Eye (tissue), 1 donor: ENCODE measurements at regions not wholly inside any gene's neighbourhood (a gene's known extent, or its start where the extent isn't known, plus 50 kb on each side); places are given as distances from the start of the nearest gene placed in this dataset.
A peak's percentile ranks its signal among the peaks of the same experiment; 100 is the strongest.
"Not testable (repeated sequence)": the region's sequence is repeated elsewhere in the genome, so short reads cannot be mapped to it uniquely, and the experiment has no call there.

Experiments
- DNase-seq: peaks from one replicate; pipeline ENCODE4 v3.0.0-alpha.2; 2015

DNA sequence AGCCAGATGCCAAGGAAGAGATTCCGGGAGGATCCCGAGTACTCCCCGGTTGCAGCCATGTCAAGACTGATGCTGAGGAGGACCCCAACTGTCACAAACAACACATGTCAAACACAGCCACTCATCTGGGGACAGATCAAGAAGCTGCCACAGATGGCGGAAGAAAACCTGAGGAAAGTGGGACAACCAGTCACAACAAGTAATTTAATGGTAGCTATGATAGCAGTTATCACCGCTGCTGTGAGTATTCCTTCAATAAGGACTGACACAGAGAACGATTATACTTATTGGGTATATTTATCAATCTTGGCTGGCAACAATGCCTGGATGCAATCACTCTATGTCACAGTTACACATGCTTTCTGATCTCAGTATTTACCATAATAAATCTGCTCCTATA lies 763.4 kb downstream of the DHX35 start:
- DNase-seq = not testable (repeated sequence)

GRCh38 chr20:39719293-39719692 lies 757.1 kb downstream of the DHX35 start:
- DNase-seq = no peak

GRCh38 chr20:39717936-39718335 lies 755.8 kb downstream of the DHX35 start:
- no peak for DNase-seq

DNA sequence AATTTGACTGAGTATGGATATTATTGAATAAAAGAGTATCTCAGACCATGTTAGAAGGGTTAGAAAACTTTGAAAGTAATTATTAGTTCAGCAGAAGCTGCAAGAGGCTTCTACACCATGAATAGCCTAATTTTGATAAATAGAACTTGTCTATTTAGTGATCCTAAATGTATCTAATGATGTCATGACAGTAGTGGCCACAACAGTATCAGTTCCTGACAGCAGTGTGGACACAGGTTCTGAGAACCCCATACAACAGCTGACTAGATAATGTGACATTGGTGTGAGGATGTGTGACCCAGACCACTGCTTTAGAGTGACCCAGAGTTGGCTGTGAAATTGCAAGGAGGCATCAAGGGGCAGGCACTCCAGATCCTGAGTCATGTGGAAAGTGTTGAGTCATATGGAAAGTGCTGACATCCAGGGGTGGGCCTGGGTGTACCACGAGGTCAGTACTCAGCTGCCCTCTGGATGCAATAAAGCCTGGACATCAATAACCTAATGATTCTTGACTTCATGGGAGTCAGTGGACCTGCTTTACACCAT lies 754.7 kb downstream of the DHX35 start:
- no peak for DNase-seq

GRCh38 chr20:39713076-39713840 lies 751.1 kb downstream of the DHX35 start:
- peak; percentile 62 for DNase-seq

- DNase-seq = peak; percentile 82
These were observed 744.1 kb downstream of the DHX35 start for GRCh38 chr20:39706184-39706663.

DNA sequence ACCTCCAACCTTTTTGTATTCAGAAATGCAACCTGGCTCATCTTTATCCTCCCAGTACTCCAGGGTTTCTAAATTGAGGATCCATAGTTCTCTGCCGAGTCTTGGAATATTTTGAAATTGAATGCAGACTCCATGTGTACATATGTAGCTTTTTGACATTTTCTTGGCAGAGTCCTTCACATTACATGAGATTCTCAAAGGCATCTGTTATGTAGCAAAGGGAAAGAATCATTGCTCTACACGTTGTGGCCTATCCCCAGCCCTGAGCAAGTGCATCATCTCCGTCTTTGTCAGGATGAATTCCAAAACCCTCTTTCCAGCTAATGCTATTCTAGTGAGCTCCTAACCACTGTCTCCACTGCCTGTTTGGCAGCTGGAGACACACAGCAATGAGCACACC lies 742.9 kb downstream of the DHX35 start:
- DNase-seq = peak; percentile 41

DNA sequence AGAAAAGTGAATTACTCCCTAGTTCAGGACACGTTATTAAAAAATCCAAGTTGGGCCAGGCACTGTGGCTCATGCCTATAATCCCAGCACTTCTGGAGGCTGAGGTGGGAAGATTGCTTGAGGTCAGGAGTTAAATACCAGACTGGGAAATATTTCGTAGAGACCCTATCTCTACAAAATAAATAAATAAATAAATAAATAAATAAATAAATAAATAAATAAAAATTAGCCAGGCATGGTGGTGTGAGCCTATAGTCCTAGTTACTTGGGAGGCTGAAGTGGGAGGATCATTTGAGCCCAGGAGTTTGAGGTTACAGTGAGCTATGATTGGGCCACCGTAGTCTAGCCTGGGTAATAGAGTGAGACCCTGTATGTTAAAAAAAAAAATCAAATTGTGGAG lies 741.2 kb downstream of the DHX35 start:
- DNase-seq = not testable (repeated sequence)

- DNase-seq = no peak
These were observed 740.7 kb downstream of the DHX35 start for GRCh38 chr20:39702701-39703349.

DNA sequence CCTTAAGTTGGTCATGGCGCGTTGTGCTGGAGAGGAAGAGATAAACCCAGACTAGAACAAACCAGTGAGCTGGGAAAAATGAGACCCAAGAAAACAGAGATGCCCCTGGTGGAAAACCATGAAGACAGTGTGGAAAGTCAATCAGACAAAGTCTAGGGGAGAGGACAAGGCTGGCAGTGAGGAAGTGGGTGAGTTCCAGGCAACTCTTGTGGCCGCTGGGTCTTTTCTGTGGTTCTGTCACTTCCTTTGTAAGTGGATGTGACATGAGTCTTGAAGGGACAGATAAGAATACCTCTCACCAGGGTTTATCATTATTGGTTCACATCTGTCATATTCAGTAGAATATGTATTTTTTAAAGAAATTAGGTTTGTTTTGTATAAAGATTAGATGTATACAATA lies 738.4 kb downstream of the DHX35 start:
- DNase-seq = no peak

DNA sequence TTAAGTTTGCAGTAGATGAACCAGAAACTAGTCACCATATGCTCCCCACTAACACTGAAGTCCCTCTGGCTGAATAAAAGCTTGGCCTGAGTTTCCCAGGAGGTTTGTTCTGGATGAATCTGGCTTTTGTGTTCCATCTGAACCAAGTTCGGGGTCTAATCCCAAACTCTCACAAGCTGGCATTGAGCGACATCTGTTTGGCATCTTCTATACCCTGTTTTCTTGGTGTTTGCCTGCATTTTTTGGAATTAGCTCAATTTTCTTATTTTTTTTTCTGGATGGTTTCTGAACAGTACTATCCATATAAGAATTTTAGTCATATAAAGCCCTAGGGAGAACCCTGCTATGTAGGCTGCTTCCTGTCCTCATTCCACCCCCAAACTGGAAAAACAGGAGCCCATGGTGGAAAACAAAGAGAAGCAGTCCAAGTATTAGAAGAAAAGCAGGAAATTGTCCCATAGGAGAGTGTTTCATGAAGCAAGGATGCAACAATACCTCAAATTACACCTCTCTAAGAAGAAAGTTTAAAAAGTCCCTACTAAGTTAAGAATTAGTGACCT lies 737.1 kb downstream of the DHX35 start:
- DNase-seq = no peak

- DNase-seq = peak; percentile 32
These were observed 736.6 kb downstream of the DHX35 start for GRCh38 chr20:39698752-39699151.

DNA sequence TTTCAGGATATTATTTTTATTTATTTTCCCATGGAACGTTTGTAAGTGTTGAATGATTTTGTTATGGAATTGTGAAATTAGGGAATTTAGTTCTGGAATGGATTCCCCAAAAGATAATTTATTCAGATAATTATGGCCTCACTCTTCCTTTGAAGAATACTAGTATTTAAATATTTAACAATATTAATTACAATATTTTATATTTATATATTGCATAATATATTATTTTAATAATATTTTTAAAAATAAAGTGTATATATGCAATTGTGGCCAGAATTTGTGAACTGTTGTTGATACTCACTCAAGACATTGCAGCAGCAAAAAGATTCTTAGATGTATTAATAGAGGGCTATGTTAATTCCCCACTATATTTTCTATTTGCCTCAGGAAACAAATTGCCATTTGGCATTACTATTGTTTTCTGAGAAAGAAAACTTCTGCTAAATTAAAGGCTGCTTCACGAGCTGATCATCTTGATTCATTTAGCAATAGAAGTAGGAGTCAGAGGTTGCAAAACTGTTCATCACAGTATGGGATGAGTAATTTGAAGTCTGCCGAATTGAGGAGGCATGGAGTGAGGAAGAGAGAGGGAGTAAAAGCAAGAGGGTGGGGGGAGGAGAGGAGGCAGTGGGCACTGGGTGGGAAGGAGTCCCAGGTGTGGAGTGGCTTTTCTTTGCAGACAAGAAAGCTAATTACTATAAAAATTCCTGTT lies 729.2 kb downstream of the DHX35 start:
- DNase-seq = no peak

GRCh38 chr20:39676857-39677391 lies 714.8 kb downstream of the DHX35 start:
- no peak for DNase-seq

DNA sequence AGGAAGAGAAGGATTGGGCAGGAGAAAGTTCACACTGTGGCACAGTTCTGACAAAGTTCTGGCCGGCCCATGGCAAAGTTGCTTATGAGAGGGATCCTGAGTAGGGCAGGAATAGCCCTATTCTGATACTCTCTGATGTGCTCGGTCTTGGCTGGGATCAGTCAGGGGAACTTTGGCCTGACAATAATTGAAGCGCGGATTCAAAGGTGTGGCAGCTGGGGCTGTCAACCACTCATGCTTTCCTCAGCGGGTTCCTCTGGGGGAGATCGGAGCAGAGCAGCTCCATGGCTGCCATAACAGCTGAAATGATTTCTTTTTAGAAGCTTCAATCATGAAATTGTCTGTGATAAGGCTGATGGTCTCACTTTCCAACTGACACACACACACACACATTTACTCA lies 714.1 kb downstream of the DHX35 start:
- DNase-seq = no peak

DNA sequence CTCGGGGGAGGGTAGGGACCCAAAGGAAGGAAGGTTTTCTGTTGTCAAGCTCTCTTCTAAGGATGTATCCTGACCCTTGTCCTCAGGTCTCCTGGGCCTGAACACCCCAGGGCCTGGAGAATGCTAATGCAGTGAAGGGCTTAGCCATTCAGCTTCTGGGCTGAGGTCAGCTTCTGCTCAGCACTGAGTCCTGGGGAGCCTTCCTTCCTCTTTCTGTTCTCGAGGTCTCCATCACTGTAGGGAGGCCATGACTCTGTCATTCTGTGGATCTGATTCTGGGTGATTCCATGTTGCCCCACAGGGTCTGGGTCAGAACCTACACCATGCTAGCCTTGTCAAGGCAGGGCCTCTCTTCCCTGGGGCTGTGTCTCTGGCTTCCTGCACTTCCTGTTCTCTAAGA lies 712.7 kb downstream of the DHX35 start:
- no peak for DNase-seq

GRCh38 chr20:39670988-39671387 lies 708.8 kb downstream of the DHX35 start:
- no peak for DNase-seq

DNA sequence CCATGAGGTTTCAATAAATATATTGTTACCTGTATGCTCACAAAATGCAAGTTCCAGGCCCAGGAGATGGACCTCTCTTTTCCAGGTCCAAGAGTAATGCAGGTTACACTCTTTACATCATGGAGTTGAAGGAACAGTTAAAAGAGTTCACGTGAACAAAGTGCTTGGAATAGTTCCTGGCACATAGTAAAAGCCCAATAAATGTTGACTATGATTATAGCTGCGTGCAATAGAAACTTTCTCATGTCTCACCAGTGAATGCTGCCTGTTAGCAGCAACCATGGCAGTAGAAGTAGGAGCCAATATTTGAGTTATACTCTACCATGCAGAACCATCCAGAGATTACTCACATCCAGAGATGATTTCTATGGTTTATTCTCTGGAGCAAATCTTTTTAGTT lies 707.5 kb downstream of the DHX35 start:
- DNase-seq = no peak

- no peak for DNase-seq
These were observed 705.9 kb downstream of the DHX35 start for GRCh38 chr20:39668038-39668437.

GRCh38 chr20:39661833-39662232 lies 699.7 kb downstream of the DHX35 start:
- no peak for DNase-seq

DNA sequence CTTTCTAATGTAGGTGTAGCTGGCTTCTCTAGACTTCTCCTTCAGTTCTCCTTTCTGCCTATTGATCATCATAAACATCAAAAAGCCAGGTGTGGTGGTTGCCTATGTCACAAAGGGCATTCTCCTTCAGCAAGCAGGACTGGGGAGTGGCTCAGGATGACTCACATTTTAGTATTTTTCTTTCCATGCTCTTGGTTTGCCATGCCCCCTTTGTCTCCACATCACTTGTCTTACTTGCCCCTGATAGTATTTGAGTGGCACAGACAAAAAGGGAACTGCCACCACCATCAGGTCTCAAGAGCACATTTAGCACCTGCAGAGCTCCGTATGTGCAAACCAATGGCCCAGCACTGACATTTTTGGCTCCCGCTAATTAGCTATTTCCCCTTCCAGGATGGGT lies 698.8 kb downstream of the DHX35 start:
- no peak for DNase-seq

DNA sequence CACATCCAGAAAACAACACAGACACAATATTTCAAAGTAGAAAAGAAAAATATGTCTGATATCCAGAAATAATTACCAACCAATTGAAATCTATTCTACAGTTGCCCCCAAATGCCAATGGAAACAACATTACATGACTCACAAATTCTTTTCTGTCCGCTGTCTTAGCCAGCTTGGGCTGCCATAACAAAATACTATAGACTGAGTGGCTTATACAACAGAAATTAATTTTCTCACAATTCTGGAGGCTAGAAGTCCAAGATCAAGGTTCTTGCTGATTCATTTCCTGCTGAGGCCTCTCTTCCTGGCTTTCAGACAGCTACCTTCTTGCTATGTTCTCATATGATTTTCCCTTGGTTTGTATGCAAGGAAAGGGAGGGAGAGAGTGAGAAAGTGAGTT lies 698.1 kb downstream of the DHX35 start:
- DNase-seq = no peak
